Gastrocnemius medialis (tissue), 4 donors: ENCODE measurements at regions not wholly inside any gene's neighbourhood (a gene's known extent, or its start where the extent isn't known, plus 50 kb on each side); places are given as distances from the start of the nearest gene placed in this dataset.

Experiments used
- POLR2A ChIP-seq, 2 donors: fragments of 450-650 bp; IDR thresholded peaks; one replicate each; pipeline ENCODE4 v1.6.1; 2017; ENCODE audit warnings: antibody characterized with exemption in 2 of 2, mild to moderate bottlenecking in 2 of 2, moderate library complexity in 2 of 2
- TF ChIP-seq, protein P1 (sequence below), 5 experiments: fragments of 450-650 bp in 3 of 5; fragments of 200-600 bp in 2 of 5; sonication (generic) in 2 of 5; IDR thresholded peaks in 4 of 5; conservative IDR thresholded peaks in 1 of 5; 1 replicate in 4 of 5; 2 replicates in 1 of 5; pipeline ENCODE4 v1.5.1; 2016 to 2019; ENCODE audit warnings: antibody characterized with exemption in 5 of 5, mild to moderate bottlenecking in 3 of 5, moderate library complexity in 3 of 5

DNA sequence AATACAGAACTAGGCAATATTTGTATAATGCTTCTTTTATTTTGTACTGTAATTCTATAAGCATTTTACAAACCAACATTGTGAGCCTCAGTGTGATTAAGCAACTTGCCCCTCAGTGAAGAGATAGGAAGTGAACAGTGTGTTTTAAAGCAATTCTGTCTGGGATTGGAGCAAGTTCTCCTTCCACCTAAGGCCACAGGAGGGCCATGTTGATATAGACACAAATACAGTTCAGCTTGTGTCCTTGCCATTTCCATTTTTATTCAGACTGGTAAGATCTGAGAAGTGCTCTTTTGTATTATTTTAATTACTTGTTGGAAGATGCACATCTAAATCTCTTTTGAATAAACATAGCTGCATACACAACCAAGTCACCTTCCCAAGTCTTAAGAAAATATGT is 416.3 kb upstream of the COBL start:
- TF ChIP-seq, protein P1, sequence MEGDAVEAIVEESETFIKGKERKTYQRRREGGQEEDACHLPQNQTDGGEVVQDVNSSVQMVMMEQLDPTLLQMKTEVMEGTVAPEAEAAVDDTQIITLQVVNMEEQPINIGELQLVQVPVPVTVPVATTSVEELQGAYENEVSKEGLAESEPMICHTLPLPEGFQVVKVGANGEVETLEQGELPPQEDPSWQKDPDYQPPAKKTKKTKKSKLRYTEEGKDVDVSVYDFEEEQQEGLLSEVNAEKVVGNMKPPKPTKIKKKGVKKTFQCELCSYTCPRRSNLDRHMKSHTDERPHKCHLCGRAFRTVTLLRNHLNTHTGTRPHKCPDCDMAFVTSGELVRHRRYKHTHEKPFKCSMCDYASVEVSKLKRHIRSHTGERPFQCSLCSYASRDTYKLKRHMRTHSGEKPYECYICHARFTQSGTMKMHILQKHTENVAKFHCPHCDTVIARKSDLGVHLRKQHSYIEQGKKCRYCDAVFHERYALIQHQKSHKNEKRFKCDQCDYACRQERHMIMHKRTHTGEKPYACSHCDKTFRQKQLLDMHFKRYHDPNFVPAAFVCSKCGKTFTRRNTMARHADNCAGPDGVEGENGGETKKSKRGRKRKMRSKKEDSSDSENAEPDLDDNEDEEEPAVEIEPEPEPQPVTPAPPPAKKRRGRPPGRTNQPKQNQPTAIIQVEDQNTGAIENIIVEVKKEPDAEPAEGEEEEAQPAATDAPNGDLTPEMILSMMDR (IDR thresholded peaks at IDR 0.05 in 4 of 5, conservative IDR thresholded peaks at IDR 0.05 in 1 of 5) = no peak
- no peak for TF ChIP-seq POLR2A (IDR thresholded peaks at IDR 0.05)
